ENCODE measurements at regions not wholly inside any gene's neighbourhood (a gene's known extent, or its start where the extent isn't known, plus 50 kb on each side); places are given as distances from the start of the nearest gene placed in this dataset.
"Not testable (repeated sequence)": the region's sequence is repeated elsewhere in the genome, so short reads cannot be mapped to it uniquely, and the experiment has no call there.

- Mint-ChIP-seq H3K9me3 (peaks cover 15% of the 10 kb centered on the region), H3K4me3 (no peak overlapping the region)
- TF ChIP-seq, protein P1, sequence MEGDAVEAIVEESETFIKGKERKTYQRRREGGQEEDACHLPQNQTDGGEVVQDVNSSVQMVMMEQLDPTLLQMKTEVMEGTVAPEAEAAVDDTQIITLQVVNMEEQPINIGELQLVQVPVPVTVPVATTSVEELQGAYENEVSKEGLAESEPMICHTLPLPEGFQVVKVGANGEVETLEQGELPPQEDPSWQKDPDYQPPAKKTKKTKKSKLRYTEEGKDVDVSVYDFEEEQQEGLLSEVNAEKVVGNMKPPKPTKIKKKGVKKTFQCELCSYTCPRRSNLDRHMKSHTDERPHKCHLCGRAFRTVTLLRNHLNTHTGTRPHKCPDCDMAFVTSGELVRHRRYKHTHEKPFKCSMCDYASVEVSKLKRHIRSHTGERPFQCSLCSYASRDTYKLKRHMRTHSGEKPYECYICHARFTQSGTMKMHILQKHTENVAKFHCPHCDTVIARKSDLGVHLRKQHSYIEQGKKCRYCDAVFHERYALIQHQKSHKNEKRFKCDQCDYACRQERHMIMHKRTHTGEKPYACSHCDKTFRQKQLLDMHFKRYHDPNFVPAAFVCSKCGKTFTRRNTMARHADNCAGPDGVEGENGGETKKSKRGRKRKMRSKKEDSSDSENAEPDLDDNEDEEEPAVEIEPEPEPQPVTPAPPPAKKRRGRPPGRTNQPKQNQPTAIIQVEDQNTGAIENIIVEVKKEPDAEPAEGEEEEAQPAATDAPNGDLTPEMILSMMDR (conservative IDR thresholded peaks at IDR 0.05), result no peak
Observed at GRCh38 chr2:116802671-116803070, 1011.8 kb upstream of the DDX18 start.

DNA sequence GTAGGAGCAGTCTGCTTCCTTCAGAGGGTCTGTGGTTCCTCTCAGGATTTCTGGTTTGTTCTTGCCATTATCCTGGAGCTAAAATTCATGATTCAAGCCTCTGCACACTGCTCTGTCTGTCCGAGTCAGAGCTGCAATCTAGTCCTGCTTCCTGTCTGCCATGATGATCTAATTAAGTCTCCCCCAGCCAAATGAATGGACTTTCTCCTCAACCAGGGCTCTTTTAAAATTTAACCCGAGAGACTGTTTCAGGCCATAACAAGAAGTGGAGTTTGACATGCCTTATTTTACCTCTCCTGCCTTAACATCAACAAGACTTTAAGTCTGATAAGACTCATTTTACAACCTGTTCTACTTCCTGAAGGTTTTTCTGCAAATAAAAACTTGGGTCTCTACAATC, 1009.6 kb upstream of the DDX18 start:
- H3K4me1 Mint-ChIP-seq, result no peaks in the 10 kb centered on the region
- peaks cover 13% of the 10 kb centered on the region for H3K9me3 Mint-ChIP-seq
- no peak overlapping the region for H3K4me3 Mint-ChIP-seq
- no peak overlapping the region for H3K27ac Mint-ChIP-seq (ENCODE audit: unreplicated experiment)
- TF ChIP-seq, protein P1 (conservative IDR thresholded peaks at IDR 0.05), result no peak
- H3K36me3 Mint-ChIP-seq (ENCODE audit: low read depth), result peaks cover 11% of the 10 kb centered on the region
- no peak for DNase-seq (ENCODE audit: low read depth, low spot score)
- no peaks in the 10 kb centered on the region for H3K27me3 Mint-ChIP-seq (ENCODE audit: low read depth)

More at GRCh38 chr2:116802671-116803070, 1011.8 kb upstream of the DDX18 start:
- no peak for DNase-seq (ENCODE audit: low read depth, low spot score)
- no peak overlapping the region for H3K27ac Mint-ChIP-seq (ENCODE audit: unreplicated experiment)
- no peaks in the 10 kb centered on the region for H3K27me3 Mint-ChIP-seq (ENCODE audit: low read depth)
- H3K36me3 Mint-ChIP-seq (ENCODE audit: low read depth), result peaks cover 11% of the 10 kb centered on the region
- no peaks in the 10 kb centered on the region for H3K4me1 Mint-ChIP-seq

- H3K4me1 Mint-ChIP-seq, H3K9me3 Mint-ChIP-seq: not testable (repeated sequence)
Observed at GRCh38 chr2:116806505-116806904, 1008.0 kb upstream of the DDX18 start.

DNA sequence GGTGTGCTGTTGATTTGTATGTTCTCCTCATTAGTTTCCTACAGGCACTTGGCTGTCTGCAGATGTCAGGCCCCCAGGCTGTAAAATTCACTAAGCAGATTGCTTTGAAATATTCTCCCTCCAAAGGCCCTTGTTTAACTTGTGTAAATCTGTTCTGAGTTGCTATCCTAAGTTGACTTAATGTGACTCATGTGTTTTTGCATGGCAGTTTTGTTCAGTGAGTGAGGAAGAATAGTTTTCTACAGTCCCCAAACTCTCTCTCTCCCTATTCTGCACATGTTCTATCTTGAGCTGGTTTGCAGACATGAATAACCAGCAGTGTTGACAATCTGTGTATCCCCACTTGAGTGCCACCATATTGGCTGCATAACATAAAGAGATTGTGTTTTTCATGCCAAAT, 1005.4 kb upstream of the DDX18 start:
- Mint-ChIP-seq H3K27me3 (ENCODE audit: low read depth) (no peaks in the 10 kb centered on the region), H3K4me3 (no peak overlapping the region), H3K36me3 (ENCODE audit: low read depth) (peaks cover 5% of the 10 kb centered on the region), H3K4me1 (no peaks in the 10 kb centered on the region), H3K27ac (ENCODE audit: unreplicated experiment) (no peak overlapping the region), H3K9me3 (peaks cover 6% of the 10 kb centered on the region)
- no peak for DNase-seq (ENCODE audit: low read depth, low spot score)
- TF ChIP-seq, protein P1 (conservative IDR thresholded peaks at IDR 0.05), result no peak

More at GRCh38 chr2:116806505-116806904, 1008.0 kb upstream of the DDX18 start:
- H3K27ac Mint-ChIP-seq (ENCODE audit: unreplicated experiment); H3K27me3 Mint-ChIP-seq (ENCODE audit: low read depth); DNase-seq (ENCODE audit: low read depth, low spot score); H3K4me3 Mint-ChIP-seq; H3K36me3 Mint-ChIP-seq (ENCODE audit: low read depth): not testable (repeated sequence)

DNA sequence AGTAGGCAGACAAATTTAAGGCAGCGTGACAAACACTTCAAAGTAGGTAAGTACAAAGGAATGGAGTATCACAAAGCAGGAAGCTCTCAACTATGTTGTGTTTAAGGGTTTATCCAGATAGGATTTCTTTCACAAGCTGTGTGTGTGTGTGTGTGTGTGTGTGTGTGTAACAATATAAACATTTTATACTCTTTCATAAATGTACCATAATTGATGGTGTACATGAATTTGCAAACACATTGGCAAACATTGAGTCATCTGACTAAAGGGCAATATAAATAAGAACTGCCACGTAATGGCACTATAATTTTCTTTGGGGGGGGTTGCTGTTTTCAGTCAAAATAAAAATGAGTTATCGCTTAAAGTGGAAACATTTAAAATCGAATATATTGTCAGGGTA, 1004.4 kb upstream of the DDX18 start:
- DNase-seq (ENCODE audit: low read depth, low spot score), result no peak
- TF ChIP-seq, protein P1 (conservative IDR thresholded peaks at IDR 0.05), result no peak
- H3K4me1 Mint-ChIP-seq, result no peaks in the 10 kb centered on the region
- H3K27me3 Mint-ChIP-seq (ENCODE audit: low read depth), result no peaks in the 10 kb centered on the region
- H3K4me3 Mint-ChIP-seq, result no peak overlapping the region
- no peak overlapping the region for H3K27ac Mint-ChIP-seq (ENCODE audit: unreplicated experiment)
- peaks cover 2% of the 10 kb centered on the region for H3K9me3 Mint-ChIP-seq
- no peaks in the 10 kb centered on the region for H3K36me3 Mint-ChIP-seq (ENCODE audit: low read depth)

DNA sequence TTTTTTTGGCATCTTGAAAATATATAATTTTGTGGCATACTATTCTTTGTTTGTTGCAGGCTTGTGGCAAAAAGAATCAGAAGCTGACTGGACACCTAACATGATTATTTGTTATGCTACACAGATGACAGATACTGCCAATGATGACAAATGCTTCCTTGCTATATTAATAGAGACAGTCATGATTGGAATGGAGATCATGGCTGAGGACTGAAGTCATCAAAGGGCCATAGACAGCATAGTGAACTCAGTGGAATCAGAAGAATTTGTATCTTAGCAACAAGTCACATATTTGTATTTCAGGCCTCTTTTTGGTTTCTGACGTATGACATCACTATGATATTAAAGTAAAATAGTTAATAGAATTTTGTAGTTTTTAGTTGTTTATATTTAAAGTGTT, 1003.8 kb upstream of the DDX18 start:
- no peaks in the 10 kb centered on the region for H3K27me3 Mint-ChIP-seq (ENCODE audit: low read depth)
- TF ChIP-seq, protein P1 (conservative IDR thresholded peaks at IDR 0.05), result no peak
- H3K36me3 Mint-ChIP-seq (ENCODE audit: low read depth), result no peaks in the 10 kb centered on the region
- DNase-seq (ENCODE audit: low read depth, low spot score), result no peak
- H3K27ac Mint-ChIP-seq (ENCODE audit: unreplicated experiment), result no peak overlapping the region
- no peak overlapping the region for H3K4me3 Mint-ChIP-seq
- peaks cover 2% of the 10 kb centered on the region for H3K9me3 Mint-ChIP-seq
- no peaks in the 10 kb centered on the region for H3K4me1 Mint-ChIP-seq
